ENCODE measurements at regions not wholly inside any gene's neighbourhood (a gene's known extent, or its start where the extent isn't known, plus 50 kb on each side); places are given as distances from the start of the nearest gene placed in this dataset.

GRCh38 chr20:10779911-10780310 lies 106.1 kb upstream of the JAG1 start (continued):
- no peak for TF ChIP-seq ZNF331 (CRISPR knock-in tag; IDR thresholded peaks at IDR 0.05; ENCODE audit: low read depth)
- no peak for TF ChIP-seq EZH2 (IDR thresholded peaks at IDR 0.05; ENCODE audit: low read depth, unreplicated experiment)

GRCh38 chr20:10780901-10781300 lies 107.1 kb upstream of the JAG1 start:
- H3K4me1 Mint-ChIP-seq, result peaks cover 40% of the 10 kb centered on the region
- no peak; the same call in 2 of the 3 replicates for ATAC-seq
- H3K9me3 Mint-ChIP-seq, result no peaks in the 10 kb centered on the region
- Histone ChIP-seq H3K27me3 (ENCODE audit: insufficient read depth) (no peaks in the 10 kb centered on the region), H3K4me2 (0 out of 2 replicates have a peak overlapping the region, but pooled peaks have one; percentile 39), H3K4me1 (ENCODE audit: insufficient read depth) (peaks cover 35% of the 10 kb centered on the region), H3F3A (replicated peaks; ENCODE audit: low read depth) (no peaks in the 10 kb centered on the region), H3K36me3 (ENCODE audit: insufficient read depth) (no peaks in the 10 kb centered on the region), H3K9me2 (ENCODE audit: insufficient read depth) (peaks cover 4% of the 10 kb centered on the region), H3K79me2 (replicated peaks; ENCODE audit: insufficient read depth) (no peaks in the 10 kb centered on the region), H4K20me1 (replicated peaks; ENCODE audit: insufficient read depth) (no peaks in the 10 kb centered on the region), H2AFZ (no peak overlapping the region), H3K4me3 (no peak overlapping the region), H3K27ac (ENCODE audit: low read depth) (no peak overlapping the region)
- no peak overlapping the region for H3K4me3 Mint-ChIP-seq
- DNase-seq (ENCODE audit: low spot score), result no peak
- peaks cover 4% of the 10 kb centered on the region for H3K27me3 Mint-ChIP-seq (ENCODE audit: insufficient read depth, low read depth, poor library complexity)
- TF ChIP-seq ZNF462 (CRISPR knock-in tag; IDR thresholded peaks at IDR 0.05) (no peak), EZH2 (IDR thresholded peaks at IDR 0.05; ENCODE audit: low read depth, unreplicated experiment) (no peak), JUNB (IDR thresholded peaks at IDR 0.05; ENCODE audit: unreplicated experiment) (no peak), REST (IDR thresholded peaks at IDR 0.05; ENCODE audit: unreplicated experiment) (no peak), ZNF114 (CRISPR knock-in tag; IDR thresholded peaks at IDR 0.05) (no peak), ETS1 (IDR thresholded peaks at IDR 0.05) (no peak), ZNF331 (CRISPR knock-in tag; IDR thresholded peaks at IDR 0.05; ENCODE audit: low read depth) (no peak), CTCF (conservative IDR thresholded peaks at IDR 0.05; ENCODE audit: low read depth in 2 of 2) (no peak), EZH2phosphoT487 (IDR thresholded peaks at IDR 0.05; ENCODE audit: unreplicated experiment) (no peak), STAT1 (IDR thresholded peaks at IDR 0.05; ENCODE audit: unreplicated experiment) (no peak), NANOG (IDR thresholded peaks at IDR 0.05; ENCODE audit: borderline replicate concordance) (no peak), POLR2AphosphoS5 (IDR thresholded peaks at IDR 0.05; ENCODE audit: low read depth) (no peak), CREB1 (CRISPR knock-in tag; IDR thresholded peaks at IDR 0.05; ENCODE audit: low read depth) (no peak)
- H3K27ac Mint-ChIP-seq, result no peak overlapping the region
- H3K36me3 Mint-ChIP-seq (ENCODE audit: low read depth), result no peaks in the 10 kb centered on the region

Measured in GM23338 (cell line).